Mucosa of stomach (tissue), 1 donor: ENCODE measurements at regions not wholly inside any gene's neighbourhood (a gene's known extent, or its start where the extent isn't known, plus 50 kb on each side); places are given as distances from the start of the nearest gene placed in this dataset.

Experiments
- H3K27me3 ChIP-seq: one replicate; pipeline ENCODE4 v1.7.0; 2013; ENCODE audit warnings: mild to moderate bottlenecking, low read length; ENCODE audit not compliant: control insufficient read depth, insufficient read depth
- H3K36me3 ChIP-seq: one replicate; pipeline ENCODE4 v1.7.0; 2013; ENCODE audit warnings: low read length; ENCODE audit not compliant: control insufficient read depth, insufficient read depth
- H3K4me1 ChIP-seq: one replicate; pipeline ENCODE4 v1.7.0; 2013; ENCODE audit warnings: mild to moderate bottlenecking, low read length; ENCODE audit not compliant: control insufficient read depth, insufficient read depth
- H3K4me3 ChIP-seq: one replicate; pipeline ENCODE4 v1.7.0; 2013; ENCODE audit warnings: low read length
- H3K9ac ChIP-seq: one replicate; pipeline ENCODE4 v1.7.0; 2013; ENCODE audit warnings: mild to moderate bottlenecking, low read length, moderate library complexity
- H3K9me3 ChIP-seq: one replicate; pipeline ENCODE4 v1.7.0; 2013; ENCODE audit warnings: mild to moderate bottlenecking, low read length, moderate library complexity; ENCODE audit not compliant: control insufficient read depth
- donor health status: Pancreatic carcinoma.

DNA sequence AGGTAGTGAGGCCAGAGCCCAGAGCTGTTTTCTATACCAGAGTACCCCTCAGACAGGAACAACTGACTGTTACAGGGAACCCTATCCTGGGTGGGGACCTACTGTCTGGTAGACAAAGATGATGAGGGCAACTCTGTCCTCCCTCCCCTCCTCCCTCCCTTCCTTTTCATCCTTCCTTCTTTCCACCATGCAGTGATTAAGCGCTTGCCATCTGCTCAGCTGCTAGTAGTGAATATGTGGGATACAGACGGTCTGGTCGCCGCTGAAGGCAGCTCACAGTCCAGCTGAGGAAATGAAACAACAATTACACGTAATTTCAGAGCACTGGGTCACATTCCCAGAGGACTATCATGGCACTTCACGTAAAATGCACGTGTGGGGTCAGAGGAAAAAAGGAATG lies 597.1 kb downstream of the BUD13 start:
- H3K9me3 ChIP-seq = no peaks in the 10 kb centered on the region
- H3K9ac ChIP-seq = no peak overlapping the region
- no peaks in the 10 kb centered on the region for H3K27me3 ChIP-seq
- no peaks in the 10 kb centered on the region for H3K4me1 ChIP-seq
- H3K4me3 ChIP-seq = no peak overlapping the region
- no peaks in the 10 kb centered on the region for H3K36me3 ChIP-seq

DNA sequence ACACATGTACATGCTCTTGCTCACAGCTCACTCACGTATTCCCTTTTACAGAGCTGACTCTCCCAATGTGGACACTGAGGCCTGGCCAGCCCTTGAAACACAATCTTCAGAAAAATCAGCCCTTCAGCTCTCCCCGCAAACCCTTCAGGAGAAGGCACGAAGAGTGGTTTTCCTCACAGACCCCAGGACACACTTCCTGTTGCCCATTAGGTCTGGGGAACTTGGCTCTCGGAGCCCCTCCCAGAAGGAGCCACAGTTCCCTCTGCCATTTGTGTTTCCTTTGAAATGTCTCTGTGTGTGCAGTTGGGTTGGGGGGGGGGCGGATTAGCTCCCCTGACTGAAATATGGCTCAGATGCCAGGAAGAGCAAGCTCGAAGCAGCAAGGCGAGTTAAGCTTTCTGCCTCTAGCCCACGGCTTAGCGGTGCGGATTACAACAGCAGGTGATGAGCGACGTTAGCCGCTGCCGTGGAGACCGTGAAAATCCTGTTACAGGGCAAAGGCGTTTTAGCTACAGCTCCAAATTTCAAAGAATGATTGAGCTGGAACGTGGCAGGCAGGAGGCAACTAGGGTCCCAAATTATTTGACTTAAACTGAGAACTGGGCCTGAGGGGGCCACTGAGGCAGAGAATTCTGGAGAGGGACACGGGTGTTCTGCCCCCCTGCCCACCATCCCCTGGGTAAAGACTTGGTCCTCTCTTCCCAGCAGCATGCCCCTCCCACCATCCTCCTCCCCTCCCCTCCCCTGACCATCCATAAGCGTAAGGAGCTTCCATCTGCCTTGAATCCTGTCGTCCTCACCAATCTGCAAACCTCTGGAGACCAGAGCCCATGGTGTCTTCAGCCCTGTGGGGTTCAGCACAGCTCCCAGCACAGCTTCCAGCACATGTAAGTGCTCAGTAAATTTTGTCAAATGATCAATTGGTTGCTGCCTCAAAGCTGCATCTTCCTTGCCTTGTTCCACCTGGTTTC lies 598.6 kb downstream of the BUD13 start:
- Histone ChIP-seq H3K27me3 (no peaks in the 10 kb centered on the region), H3K4me1 (no peaks in the 10 kb centered on the region), H3K36me3 (no peaks in the 10 kb centered on the region), H3K9ac (no peak overlapping the region), H3K4me3 (no peak overlapping the region), H3K9me3 (no peaks in the 10 kb centered on the region)

DNA sequence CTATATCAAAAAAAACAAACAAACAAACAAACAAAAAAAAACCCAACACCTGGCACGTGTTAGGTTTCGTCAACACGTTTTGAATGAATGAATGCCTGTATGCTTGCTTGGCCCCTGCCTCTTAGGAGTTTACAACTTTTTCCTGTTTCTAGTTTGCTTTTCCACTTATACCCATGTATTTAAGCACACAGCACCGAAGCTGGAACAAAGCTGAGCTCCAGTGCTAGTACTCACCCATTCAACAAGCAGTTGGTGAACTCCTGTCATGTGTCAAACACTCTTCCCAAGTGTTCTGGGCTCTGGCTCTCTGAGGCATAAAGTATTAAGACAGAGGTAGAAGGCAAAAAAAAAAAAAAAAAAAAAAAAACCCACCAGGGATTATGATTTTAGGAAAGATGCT lies 599.3 kb downstream of the BUD13 start:
- Histone ChIP-seq H3K9me3 (no peaks in the 10 kb centered on the region), H3K36me3 (no peaks in the 10 kb centered on the region), H3K4me3 (no peak overlapping the region), H3K9ac (no peak overlapping the region), H3K27me3 (no peaks in the 10 kb centered on the region), H3K4me1 (no peaks in the 10 kb centered on the region)

DNA sequence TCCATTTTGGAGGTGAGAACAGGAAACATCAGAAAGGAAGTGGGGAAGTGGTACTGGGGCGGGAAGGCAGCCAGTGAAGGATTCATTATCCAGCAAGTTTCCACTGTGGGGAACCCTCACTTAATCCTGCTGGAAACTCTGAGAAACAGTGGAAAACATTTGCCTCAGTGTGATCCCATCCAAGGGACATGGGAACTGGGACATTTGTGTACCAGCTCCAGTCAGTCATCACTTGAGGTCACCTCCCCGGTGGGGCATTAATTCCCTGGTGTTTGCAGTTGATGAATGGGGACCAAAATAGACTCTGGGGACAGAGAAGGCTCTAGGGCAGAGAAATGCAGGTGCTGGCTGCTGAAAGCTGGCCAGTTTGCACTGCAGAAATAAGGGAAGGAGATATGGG lies 599.9 kb downstream of the BUD13 start:
- Histone ChIP-seq H3K27me3 (no peaks in the 10 kb centered on the region), H3K4me3 (no peak overlapping the region), H3K9ac (no peak overlapping the region), H3K36me3 (no peaks in the 10 kb centered on the region), H3K9me3 (no peaks in the 10 kb centered on the region), H3K4me1 (no peaks in the 10 kb centered on the region)

DNA sequence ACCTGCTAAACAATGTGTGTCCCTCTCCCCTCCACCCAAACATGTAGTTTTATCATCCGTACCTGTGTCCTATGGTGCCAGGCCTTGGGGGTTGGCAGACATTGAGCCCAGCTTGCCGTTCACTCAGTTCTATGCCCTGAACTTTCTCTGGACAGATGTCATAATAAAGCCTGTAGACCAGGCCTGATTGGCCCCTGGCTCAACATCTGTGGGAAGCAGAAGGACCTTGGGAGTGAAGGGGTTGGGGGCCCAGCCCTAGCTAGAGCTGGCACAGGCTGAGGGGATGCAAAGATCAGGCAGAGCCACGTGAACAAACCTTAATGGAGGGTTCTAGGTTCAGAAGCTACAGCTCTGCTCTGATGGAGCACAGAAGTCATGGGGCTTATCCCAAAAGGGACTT lies 600.6 kb downstream of the BUD13 start:
- Histone ChIP-seq H3K27me3 (no peaks in the 10 kb centered on the region), H3K4me1 (no peaks in the 10 kb centered on the region), H3K4me3 (no peak overlapping the region), H3K9me3 (no peaks in the 10 kb centered on the region), H3K36me3 (no peaks in the 10 kb centered on the region), H3K9ac (no peak overlapping the region)

DNA sequence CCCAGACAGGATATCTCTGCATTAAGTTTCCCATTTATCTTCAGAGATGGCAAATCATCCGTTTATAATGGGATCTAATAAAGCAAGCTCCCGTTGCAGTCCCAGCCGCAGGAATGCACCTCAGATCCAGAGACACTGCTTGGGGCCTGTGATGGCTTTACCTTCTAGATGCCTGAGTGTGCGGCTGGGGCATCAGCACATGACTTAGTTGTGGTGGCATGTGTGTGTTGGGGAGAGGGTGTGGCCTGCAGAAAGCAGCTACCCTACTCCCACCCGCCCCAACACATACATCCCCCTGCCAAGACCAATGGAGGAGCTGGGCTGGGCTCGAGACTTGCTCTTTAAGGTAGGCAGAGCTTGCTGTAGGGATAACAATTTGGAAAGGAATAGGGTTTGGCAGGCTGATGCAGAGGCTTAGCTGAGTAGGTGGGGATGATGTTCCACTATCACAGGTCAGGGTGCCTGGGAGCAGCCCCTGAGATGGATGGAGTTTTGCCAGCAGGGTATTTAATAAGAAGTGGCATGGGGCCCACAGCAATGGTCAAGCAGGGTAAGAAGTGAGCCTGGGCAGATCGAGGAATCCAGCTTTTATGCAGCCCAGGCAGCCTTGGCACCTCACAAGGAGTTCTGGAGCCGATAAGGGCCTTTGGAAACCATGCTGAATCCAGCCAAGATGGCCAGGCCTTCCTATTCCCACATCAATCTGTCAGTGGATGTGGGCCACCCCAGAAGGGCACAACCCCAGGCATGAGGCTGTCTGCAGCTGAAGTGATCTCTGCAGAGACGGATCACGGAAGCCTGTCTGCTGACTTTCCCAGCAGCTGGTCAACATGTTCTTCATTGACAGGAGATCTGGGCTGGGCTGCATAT lies 601.3 kb downstream of the BUD13 start:
- Histone ChIP-seq H3K4me1 (no peaks in the 10 kb centered on the region), H3K9me3 (no peaks in the 10 kb centered on the region), H3K27me3 (no peaks in the 10 kb centered on the region), H3K4me3 (no peak overlapping the region), H3K9ac (no peak overlapping the region), H3K36me3 (no peaks in the 10 kb centered on the region)

DNA sequence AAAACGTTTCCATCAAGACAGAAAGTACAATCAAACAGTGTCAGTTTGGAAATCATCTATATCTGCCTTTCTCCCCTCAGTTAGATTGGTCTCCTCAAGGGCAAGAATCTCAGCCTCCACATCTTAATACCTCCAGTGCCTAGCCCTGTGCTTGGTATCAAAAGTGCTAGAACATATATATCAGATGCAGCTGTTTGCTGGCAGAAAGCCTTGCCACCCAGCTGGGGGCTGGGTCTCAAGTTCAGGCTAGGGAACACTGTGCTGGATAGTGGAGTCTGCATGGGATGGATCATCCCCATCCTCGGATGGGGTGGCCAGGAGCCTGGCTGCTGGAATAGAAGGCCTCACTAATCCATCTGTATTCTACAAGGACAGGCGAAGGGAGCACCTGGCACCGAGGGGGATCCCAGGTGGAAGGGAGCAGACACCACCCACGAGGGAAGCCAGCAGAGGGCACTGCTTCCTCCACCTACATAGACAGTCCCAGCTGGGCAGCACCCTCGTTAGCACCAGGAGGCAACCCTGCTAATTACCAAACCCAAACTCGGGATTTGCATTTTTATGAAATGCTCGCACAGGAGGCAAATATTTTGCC lies 602.2 kb downstream of the BUD13 start:
- Histone ChIP-seq H3K4me3 (no peak overlapping the region), H3K9ac (no peak overlapping the region), H3K9me3 (no peaks in the 10 kb centered on the region), H3K27me3 (no peaks in the 10 kb centered on the region), H3K36me3 (no peaks in the 10 kb centered on the region), H3K4me1 (no peaks in the 10 kb centered on the region)

DNA sequence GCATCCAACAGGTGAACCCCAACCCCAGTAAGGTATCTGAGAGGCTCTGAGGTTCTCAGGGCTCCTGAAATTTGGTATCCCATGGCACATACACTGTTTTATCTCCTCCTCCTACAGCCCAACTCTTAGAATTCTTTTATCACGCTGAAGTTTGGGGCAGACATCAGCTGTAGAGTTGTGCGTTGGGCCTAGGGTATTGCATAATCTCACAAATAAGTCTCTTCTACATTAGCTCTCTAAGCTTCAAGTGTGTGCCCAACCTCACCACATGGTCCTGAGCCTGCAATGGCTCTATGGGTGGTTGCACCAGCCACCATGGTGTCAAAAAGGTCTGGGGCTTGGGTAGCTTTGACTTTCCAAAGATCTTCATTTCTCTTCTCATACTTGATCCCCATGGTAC lies 603.0 kb downstream of the BUD13 start:
- no peaks in the 10 kb centered on the region for H3K9me3 ChIP-seq
- H3K4me3 ChIP-seq = no peak overlapping the region
- H3K9ac ChIP-seq = no peak overlapping the region
- no peaks in the 10 kb centered on the region for H3K27me3 ChIP-seq
- H3K4me1 ChIP-seq = no peaks in the 10 kb centered on the region
- H3K36me3 ChIP-seq = no peaks in the 10 kb centered on the region

DNA sequence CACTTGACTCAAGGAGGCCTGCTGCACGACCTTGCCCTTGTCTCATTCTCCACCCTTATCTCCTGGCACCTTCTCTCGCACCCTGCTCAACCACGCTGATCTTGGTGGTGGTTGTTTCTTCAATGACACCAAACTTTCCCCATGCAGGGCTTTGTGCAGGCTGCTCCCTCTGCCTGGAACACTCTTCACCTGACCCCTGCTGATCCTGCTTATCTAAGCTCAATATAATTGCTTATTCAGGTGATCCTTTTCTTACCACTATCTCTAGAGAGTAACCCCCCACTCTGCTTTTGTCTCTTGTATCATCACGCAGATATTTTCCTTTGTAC lies 604.4 kb downstream of the BUD13 start:
- Histone ChIP-seq H3K36me3 (no peaks in the 10 kb centered on the region), H3K27me3 (no peaks in the 10 kb centered on the region), H3K4me1 (no peaks in the 10 kb centered on the region), H3K9me3 (no peaks in the 10 kb centered on the region), H3K4me3 (no peak overlapping the region), H3K9ac (no peak overlapping the region)

DNA sequence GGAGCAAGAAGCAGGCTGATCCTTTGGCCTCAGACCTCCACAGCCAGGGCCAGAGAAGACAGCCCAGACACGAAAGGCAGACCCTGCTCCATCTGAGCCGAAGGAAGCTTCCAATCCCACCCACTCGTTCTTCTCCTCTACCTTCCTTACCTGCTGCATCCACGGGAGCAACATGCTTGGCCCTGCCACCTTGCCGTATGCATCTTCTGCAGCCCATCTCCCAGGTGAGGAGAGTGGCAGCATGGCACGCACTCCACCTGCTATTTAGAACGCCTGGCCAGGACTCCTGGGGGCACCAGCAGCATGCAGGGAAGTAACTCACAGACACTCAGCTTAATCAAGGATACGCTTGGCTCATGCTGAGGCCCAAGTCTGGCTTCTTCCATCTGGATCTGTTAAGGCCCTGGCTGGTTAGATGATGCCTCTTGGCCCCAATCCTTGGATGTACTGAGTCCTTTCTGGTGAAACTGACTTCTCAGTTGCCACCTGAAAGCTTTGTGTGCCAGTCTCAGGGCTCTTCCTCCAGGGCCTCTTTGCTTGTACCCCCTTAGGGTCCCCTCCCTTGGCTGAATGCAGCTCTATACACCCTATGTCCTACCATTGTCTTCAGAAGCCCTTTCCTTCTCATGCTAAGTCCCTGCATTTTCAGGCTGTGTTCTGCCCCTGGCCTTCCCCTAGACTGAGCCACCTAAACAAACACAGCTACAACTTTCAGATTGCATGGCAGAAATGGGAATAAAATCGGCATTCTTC lies 604.9 kb downstream of the BUD13 start:
- Histone ChIP-seq H3K4me3 (no peak overlapping the region), H3K27me3 (no peaks in the 10 kb centered on the region), H3K9ac (no peak overlapping the region), H3K36me3 (no peaks in the 10 kb centered on the region), H3K9me3 (no peaks in the 10 kb centered on the region), H3K4me1 (no peaks in the 10 kb centered on the region)

DNA sequence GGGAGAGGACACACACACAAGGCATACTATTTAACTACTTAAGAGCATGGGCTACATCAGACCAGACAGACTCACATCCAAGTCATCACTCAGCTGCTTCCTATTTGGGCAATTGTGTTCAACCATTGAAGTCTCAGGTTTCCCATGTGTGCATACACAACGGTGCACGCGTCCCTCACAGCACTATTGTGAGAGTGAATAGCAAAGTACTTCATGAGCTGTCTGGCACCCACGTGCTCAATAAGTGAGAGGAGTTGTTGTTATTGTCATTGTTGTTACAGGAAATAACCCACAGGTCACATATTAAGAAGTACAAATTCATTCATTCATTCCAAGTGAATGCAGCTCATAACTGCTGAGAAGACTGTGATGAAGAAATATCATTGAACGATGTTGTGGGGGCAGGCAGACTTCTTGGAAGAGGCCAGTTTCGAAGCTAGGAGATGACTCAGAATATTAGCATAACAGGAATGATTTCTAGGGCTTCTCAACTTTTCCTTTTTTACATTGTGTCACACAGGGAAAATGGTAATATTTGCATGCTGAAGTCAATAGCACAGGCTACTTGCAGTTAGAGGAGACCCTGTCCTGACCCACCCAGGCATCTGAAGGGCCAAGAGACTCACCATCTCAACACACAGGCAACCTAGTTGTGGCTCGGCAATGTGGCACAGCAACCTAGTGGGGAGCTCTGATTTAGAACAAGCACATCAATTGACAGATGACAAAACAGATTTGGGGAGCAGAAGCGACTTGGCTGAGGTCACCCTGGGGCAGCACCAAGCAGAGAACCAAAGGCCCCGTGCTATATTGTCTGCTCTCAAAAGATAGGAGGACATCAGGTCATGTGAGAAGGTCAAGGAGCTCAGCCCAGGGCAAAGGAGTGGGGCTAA lies 606.0 kb downstream of the BUD13 start:
- Histone ChIP-seq H3K4me3 (no peak overlapping the region), H3K4me1 (no peaks in the 10 kb centered on the region), H3K9ac (no peak overlapping the region), H3K9me3 (no peaks in the 10 kb centered on the region), H3K27me3 (no peaks in the 10 kb centered on the region), H3K36me3 (no peaks in the 10 kb centered on the region)
